Activated CD8-positive, alpha-beta memory T cell treated with anti-CD3 and anti-CD28 coated beads for 36 hours (primary cell): ENCODE measurements at regions not wholly inside any gene's neighbourhood (a gene's known extent, or its start where the extent isn't known, plus 50 kb on each side); places are given as distances from the start of the nearest gene placed in this dataset.
"Not testable (repeated sequence)": the region's sequence is repeated elsewhere in the genome, so short reads cannot be mapped to it uniquely, and the experiment has no call there.

Experiments used
- CTCF ChIA-PET: fragments of 350-600 bp; sonication (Branson Sonifier 250); formaldehyde crosslinking; loops from one replicate; lab custom pipeline; 2021; ENCODE audit warnings: antibody characterized with exemption; lab: Charles Lee
- POLR2A ChIA-PET: fragments of 350-600 bp; sonication (Branson Sonifier 250); formaldehyde crosslinking; loops from one replicate; lab custom pipeline; 2021; ENCODE audit warnings: antibody characterized with exemption; lab: Charles Lee

DNA sequence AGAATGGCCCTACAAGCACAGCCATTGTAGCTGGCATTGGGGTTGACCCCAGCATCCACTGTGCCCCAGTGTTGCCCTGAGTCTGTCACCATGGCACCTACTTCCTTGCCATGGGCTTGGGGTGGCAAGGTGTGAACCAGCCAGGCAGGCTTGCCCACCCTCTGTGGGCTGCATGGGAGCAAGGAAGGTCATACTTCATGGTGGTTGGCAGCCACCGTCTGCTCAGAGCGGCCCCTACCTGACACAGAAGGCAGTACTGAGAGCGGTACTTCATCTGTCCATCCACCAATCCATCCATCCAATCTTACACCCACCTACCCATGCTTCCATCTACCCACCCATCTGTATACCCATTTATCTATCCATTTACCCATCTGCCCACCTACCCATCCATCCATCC, 160.1 kb downstream of the KIF26A start:
- ChIA-PET CTCF (no interaction called here), POLR2A (no interaction called here)

DNA sequence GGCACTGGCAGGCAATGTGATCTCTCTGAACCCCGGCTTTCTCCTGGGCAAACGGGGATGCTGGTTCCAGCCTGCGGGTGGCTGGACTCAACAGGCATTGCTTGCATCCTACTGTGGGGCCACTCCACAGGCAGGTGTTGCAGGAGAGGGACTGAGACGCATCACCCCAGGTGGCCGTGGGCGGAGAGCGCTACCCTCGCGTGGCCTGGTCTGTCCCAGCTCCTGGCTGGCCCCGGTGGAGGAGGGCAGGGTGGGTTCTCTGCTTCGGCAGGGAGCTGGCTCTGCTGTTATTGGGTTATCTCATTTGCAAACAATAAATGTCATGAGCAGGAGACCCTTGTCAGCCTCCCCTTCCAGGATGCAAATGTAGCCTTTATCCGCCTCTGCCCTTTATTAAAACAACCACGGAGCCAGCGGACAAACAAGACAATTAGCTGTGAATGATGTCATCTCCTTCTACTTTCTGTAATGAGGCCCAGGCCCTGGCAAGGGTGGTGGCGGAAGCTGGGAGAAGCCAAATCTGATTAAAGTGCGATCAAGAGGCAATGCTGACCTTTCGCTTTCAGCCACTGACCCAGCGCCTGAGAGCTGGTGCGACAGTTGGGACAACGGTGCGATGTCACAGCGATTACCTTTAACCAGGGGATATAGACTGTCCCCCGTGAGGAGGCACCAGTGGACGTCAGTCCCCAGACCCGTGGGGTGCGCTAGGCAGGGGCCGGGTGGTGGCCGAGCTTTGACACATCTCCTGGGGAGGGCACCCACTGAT, 161.8 kb downstream of the KIF26A start:
- POLR2A ChIA-PET, result no interaction called here
- CTCF ChIA-PET, result no interaction called here

DNA sequence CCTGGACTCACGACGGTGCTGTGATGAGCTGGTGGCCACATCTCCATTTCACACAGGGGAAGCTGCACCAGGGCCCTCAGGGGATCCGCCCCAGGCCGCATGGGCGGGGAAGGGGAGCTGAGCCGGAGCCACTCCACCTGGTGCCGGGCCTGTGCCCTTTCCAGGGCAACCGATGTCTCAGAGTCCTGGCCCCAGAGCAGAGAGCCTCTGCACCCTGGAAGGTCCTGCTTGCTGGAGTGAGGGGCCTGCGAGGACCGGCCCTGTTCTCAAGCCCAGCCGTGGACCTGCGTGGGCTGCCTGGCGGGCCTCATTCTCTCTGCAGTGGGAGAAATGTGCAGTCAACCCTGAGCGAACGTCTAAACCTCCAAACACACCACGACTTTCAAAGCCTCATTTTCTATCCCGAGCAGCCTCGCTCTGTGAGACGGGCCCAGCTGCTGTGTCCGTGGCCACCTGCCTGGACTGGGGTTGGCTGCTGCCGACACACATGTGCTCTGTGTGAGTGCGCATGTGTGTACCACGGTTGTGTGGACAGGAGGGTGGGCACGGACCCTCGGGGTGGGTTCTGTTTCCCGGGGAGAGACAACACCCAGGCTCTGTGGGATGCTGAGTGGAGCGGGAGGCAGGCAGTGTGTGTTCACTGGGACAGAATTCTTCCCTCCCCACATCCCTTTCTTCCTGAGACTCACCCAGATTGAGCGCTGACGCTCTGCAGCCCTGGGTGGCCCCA, 163.5 kb downstream of the KIF26A start:
- CTCF ChIA-PET, result no interaction called here
- POLR2A ChIA-PET, result no interaction called here

DNA sequence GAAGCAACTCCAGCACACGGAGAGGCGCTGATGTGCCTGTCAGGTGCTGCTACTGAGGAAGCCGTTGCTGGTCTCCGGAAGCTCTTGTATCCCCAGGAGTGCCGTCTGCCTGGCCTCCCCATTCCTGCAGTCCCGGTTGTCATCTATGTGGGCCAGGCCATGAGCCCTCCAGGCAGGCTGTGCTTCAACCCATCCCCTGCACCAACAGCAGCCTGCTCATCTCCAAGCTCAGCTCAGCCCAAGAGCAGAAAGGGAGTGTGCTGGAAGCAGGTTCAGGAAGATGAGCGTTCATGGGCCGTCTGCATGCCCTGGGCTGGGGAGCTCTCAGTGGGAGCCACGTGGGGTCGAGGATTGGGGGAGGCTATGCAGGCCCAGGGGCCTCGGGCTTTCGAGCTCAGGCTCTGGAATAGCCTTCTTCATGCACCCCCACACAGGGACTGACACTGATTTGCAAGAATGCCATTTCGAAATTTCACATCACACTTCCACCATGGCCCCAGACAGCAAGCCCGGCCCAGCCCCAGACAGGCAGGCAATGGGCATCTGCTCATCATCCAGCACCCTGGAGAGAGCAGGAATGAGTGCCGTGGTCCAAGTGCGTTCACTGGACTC, 164.5 kb downstream of the KIF26A start:
- ChIA-PET POLR2A (no interaction called here), CTCF (no interaction called here)

DNA sequence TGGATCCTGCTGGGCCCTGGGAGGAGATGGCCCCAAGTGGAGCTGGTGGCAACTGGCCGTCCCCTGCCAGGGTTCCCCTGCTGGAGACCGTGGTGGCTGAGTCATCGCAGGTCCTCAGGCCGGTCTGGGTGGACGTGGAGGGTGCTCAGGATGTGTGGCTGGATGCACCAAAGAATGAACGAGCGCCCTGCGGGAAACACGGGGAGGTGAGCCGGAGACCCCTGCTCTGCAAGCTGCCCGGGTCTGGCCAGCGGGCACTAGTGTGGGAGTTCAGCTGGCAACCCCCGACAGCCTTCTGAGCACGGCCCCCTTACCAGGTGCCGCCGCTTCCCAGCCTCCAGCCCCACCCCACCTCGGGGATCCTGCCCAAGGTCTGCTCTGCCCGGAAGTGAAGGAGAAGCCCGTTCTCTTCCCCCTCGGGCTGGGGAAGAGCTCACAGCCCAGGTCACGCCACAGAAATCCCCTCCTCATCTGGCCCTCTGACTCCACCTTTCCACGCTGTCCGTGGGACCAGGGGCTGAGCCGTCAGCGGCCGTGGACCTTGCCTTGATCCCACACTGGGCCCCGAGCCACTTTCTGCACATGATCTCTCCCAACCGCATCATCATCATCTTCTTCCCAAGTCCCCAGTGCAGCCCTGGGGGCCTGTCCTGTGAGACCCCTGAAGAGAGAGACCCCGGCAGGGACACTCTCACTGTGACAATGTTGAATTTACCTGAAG, 165.5 kb downstream of the KIF26A start:
- CTCF ChIA-PET, result no interaction called here
- POLR2A ChIA-PET, result no interaction called here

DNA sequence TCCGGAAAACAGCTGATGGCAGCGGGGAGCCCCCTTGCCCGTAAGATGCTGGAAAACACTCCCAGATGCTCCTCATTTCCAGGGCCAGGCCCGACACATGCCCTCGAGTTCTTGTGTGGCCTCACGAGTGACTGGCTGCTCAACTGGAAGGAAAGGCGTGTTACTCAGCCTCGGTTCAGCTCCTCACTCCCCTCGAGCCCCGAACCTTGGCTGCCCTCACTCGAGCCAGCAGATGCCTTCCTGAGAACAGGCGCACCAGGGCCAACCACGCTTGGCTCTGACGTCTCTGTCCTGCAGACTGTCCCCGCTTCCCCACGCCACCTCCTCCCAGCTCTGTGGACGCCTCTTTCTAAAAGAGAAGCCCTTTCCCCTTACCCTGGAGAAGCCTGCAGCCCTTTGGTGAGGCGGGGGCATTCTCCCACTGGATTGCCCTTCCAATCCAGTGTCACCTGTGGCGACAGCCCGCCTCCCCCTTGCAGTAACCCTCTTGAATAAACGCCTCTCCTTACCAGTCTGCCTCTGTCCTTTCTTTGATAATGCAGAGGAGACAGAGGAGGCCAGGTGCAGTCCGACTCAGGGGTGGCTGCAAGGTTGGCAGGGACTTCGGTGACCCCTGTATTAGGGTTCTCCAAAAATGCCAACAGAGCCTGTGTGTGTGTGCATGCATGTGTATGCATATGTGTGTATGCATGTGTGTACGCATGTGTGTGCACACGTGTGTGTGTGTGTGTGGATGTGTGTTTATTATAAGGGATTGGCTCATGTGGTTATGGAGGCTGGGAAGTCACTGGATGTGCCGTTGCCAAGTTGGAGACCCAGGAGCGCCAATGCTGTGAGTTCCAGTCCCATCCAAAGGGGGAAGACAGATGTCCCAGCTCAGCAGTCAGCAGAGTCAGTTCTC, 166.3 kb downstream of the KIF26A start:
- CTCF ChIA-PET, result no interaction called here
- POLR2A ChIA-PET, result no interaction called here

DNA sequence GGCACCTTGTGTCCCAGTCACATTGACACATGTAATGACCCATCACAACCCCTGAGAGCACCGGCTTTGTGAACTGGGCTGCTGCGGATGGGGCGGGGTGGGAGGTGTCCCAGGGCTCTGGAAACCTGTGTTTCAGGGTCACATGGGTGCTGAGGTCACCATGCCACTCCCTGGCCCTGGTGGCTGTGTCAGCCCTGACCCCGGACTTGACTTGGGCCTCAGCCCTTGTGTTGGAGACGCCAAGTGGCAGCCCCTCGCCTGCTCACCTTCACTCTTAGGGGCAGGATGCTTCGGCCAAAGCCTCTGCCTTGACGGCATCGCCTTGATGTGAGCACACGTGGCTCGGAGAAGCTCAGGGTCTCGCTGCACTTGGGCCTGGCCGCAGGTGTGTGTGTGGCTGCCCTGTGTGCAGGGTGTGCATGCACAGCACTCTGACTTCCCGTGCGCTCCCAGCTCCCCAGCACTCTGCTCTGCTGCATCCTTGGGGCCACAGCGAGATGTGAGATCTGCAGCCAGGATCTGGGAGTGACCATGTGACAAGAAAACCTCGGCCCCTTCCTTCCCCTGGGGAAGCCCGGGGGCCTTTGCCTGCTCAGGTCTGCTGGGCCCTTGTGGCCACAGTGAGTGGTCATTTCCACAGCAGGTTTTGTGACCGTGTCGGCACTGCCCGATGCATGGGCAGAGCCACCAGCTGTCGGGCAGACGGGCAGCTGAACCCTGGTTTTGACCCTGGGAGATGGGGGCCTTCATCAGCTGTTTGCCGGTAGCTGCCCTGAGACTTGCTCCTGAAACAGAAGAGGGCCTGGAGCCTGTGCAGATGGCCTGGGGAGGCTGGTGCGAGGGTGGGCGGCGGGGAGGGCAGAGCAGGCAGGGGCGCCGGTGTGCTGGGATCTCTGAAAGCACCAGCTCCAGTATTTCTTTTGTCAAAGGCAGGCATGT, 167.4 kb downstream of the KIF26A start:
- ChIA-PET POLR2A (no interaction called here), CTCF (no interaction called here)

DNA sequence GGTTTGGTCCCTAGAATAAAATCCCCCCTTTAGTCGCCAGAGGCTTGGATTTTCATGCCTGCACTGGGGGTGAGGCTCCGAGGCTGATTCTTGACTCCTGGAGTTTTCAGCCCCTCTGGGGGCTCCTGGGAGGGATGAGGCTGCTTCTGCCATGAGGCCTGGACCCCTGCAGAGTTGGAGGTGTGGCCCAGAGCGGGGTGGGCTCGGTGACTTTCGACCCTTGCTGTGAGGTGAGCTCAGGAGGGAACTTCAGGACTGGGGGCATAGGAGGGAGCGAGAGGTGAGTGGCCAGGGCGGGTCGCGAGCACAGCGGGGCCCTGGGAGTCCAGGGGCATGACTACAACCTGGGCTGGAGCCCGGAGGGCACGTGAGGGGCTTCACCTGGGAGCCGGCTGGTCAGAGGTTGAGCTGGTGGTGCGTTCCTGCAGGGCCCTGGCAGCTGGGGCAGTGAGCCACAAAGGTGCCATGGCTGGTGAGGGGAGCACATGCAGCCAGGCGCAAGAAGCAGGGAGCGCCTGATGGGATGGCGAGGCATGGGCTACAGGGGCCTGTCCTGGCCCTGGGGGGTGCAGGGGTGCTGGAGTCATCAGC, 168.2 kb downstream of the KIF26A start:
- ChIA-PET POLR2A (no interaction called here), CTCF (no interaction called here)

DNA sequence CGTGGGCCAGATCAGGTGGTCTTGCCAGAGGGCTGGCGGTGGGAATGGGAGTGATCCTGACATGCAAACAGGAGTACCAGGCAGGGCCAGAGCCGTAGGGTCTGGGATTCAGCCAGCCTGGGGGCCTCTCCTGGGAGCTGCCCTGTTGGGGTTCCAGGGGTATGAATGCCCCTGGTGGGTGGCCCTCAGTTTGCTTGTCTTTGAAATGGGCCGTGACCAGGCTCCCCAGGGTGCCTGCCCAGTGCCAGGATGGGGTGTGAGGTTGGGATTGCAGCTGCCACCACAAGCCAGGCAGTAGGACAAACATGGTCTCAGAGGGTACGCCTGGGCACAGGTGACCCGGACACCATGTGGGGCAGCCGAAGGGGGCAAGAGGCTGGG, 168.8 kb downstream of the KIF26A start:
- CTCF ChIA-PET, result no interaction called here
- POLR2A ChIA-PET, result no interaction called here

DNA sequence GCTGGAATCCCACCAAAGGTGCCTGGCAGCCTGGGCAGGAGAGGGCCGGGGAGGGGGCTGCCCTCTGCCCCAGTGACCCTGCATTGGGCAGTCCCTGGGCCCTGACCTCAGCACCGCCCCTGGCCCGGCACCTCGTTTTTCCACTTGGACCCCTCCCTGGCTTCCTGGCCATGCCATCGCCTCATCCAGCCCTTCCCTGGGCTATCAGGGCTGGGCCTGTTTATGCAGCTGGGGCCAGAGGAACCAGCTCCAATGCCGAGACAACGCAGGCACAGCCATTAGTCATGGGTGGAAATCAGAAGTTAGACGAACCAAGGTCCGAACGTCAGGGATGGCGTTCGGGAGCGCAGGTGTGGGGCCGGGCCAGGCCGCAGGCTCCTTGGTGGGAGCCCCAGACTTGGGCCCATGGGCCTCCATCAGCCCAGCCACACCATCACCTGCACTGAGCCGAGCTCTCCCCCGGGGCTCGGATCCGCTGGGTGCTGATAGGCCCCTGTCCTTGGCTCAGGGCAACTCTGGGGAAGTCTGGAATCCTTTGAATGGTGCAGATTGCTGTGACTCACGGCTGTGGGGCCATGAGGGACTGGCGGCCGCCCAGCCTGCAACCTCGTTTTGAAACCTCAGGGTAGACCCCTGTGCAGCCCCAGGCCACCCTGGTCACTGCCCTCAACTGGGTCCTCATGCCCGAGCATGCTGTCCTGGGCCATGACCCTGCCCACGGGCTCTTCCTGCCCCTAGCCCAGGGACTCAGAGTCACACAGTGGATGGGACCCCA, 169.4 kb downstream of the KIF26A start:
- ChIA-PET CTCF (no interaction called here), POLR2A (no interaction called here)

DNA sequence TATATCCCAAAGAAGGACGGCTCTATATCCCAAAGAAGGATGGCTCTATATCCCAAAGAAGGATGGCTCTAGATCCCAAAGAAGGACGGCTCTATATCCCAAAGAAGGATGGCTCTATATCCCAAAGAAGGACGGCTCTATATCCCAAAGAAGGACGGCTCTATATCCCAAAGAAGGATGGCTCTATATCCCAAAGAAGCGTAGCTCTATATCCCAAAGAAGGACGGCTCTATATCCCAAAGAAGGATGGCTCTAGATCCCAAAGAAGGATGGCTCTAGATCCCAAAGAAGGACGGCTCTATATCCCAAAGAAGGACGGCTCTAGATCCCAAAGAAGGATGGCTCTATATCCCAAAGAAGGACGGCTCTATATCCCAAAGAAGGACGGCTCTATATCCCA, 170.1 kb downstream of the KIF26A start:
- POLR2A ChIA-PET, result not testable (repeated sequence)

DNA sequence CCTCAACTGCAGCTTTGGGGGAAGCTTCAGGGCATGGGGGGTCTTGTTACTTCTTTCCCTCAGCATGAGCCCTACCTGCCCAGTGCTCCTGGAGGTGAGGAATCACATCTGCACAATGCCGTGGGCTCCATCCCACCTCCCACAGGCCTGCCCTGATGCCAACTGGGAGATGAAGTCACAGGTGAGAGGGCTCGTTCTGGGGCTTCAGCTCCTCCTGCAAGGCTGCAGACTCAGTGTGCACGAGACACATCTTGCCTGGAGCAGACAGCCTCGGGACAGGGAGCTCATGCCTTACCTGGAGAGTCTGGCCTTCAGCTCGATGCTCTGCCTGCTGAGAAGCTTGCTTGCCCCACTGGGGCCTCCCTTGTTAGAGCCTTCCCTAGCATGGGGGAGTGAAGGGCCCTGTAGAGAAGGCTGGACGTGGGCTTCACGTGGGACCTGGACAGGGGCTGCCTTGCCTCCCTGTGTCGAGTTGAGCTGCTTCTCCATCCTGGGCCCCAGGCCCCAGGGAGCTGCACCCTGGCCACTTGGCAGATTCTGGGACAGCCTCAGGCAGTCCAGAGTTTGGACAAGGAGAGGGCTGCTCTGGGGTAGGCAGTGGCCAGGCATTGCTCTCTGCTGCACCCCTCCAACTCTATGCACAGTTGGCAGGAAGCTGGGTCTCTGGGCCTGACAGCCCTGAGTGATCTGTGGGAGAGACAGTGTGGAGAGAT, 171.4 kb downstream of the KIF26A start:
- CTCF ChIA-PET, result no interaction called here

More for the DNA sequence above, 170.1 kb downstream of the KIF26A start:
- CTCF ChIA-PET, result not testable (repeated sequence)

DNA sequence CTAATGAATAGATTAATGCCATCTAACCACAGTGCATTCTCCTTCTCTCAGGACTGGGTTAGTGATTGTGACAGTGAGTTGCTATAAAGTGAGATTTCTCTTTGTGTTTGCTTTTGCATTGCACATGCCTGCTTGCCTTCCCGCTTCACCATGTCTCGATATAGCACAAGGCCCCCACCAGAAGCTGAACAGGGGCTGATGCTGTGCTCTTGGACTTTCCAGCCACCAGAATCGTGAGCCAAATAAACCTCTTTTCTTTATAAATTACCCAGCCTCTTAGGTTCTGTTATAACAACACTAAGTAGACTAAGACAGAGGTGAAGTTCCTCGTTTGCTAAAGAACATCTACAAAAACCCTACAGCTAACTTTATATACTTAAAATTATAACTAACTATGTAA, 173.0 kb downstream of the KIF26A start:
- ChIA-PET POLR2A (no interaction called here), CTCF (no interaction called here)

More for the DNA sequence above, 171.4 kb downstream of the KIF26A start:
- POLR2A ChIA-PET, result no interaction called here

DNA sequence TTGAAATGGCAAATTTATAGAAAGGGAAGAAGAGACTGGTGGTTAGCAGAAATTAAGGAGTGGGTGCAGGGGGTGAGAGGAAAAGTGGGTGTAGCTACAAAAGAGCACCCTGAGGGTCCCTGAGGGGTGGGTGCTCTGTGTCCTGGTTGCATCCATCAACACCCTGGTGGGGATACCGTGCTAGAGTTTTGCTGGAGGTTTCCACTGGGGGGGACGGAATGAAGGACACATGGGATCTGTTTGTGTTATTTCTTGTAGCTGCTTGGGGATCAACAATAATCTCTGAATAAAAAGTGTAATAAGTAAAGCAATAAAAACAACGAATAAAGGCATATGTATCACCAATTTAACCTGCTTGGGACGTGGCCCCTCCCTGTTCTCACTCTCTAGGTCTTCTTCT, 175.3 kb downstream of the KIF26A start:
- ChIA-PET POLR2A (no interaction called here), CTCF (no interaction called here)

DNA sequence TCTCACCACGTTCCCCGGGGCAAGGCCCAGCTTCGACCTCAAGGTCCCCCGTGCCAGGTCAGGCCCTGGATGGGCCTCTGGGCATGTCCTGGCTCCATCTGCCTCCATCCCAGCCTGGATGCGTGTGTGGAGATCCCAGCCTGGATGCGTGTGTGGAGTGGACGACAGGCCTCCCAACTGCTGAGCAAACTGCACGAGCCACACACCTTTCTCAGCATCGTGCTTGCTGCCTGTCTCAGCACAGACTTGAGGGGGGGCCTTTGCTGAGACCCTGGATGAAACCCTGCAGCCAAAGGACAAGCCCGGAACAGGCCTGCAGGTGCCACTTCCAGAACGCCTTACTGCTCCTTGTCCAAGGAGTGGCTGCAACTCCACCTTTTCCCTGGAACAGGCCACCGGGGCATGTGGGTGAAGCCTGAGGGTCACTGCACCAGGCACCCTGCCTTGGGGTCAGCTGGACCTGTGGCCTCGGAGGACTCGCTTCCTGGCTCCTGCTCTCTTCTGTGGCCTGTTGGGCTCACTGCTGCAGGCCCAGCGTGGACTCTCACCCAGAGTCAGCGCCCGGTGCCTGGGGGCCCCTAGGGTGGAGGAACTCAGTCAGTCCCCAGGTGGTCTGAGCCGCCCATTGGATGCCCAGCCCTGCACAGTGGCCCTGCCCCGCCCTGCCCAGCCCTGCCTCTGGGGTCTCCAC, 176.0 kb downstream of the KIF26A start:
- POLR2A ChIA-PET, result no interaction called here
- CTCF ChIA-PET, result no interaction called here

DNA sequence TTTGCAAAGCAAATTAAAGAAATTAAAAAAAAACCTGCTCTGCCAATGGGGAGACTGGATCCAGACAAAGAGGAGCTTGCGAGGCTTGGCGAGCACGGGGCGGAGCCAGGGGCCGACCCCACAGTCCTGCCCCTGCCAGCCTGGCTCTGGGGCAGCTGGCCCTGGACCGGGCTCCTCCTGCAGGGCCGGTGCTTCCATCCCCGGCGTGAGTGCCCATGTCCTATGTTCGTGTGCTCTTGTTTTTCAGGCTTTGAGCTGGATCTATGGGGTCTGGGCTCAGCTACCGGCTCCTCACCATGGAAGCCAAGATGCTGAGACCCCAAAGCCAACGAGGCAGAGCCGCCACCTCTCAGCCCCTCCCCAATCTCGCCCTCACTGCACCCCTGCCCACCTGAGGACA, 176.8 kb downstream of the KIF26A start:
- ChIA-PET CTCF (no interaction called here), POLR2A (no interaction called here)
